SH-SY5Y (cell line): ENCODE measurements at regions not wholly inside any gene's neighbourhood (a gene's known extent, or its start where the extent isn't known, plus 50 kb on each side); places are given as distances from the start of the nearest gene placed in this dataset.

ENCODE experiments used
- GATA2 ChIP-seq: IDR thresholded peaks from 2 replicates; pipeline ENCODE4 v1.6.1; 2011; ENCODE audit warnings: mild to moderate bottlenecking, low read depth, low read length
- GATA3 ChIP-seq: IDR thresholded peaks from 2 replicates; pipeline ENCODE4 v1.6.1; 2011; ENCODE audit warnings: low read depth, mild to moderate bottlenecking, low read length, moderate library complexity

- TF ChIP-seq GATA3 (no peak), GATA2 (no peak)
Observed at GRCh38 chr5:135116160-135116561, 82.1 kb upstream of the PITX1 start.
